IMR-90 (cell line): ENCODE measurements at regions not wholly inside any gene's neighbourhood (a gene's known extent, or its start where the extent isn't known, plus 50 kb on each side); places are given as distances from the start of the nearest gene placed in this dataset.
A peak's percentile ranks its signal among the peaks of the same experiment; 100 is the strongest.

Experiments used
- ATAC-seq: fragments of 200-7000 bp; cut with Tn5 transposase; 2 replicates; pipeline ENCODE4 v1.9.1; 2020; ENCODE audit warnings: low read depth, mild to moderate bottlenecking, moderate library complexity
- BruUV-seq: library from RNA; stranded (reverse); fragments of 400-500 nt; replicated peaks from 2 replicates; lab custom pipeline; 2021; lab: Mats Ljungman, UMichigan
- CTCF ChIA-PET: fragments of 300-600 bp; formaldehyde crosslinking; extraction: SDS; loops from one replicate; lab custom pipeline; 2021; ENCODE audit warnings: antibody characterized with exemption; lab: Yijun Ruan, JAX
- POLR2A ChIA-PET: fragments of 300-600 bp; sonication (Branson Sonifier 250); formaldehyde crosslinking; loops from one replicate; lab custom pipeline; 2022; ENCODE audit warnings: antibody characterized with exemption; ENCODE audit not compliant: unreplicated experiment; lab: Charles Lee
- DNase-seq: peaks from one replicate; pipeline ENCODE4 v3.0.0; 2013
- H2AFZ ChIP-seq: replicated peaks from 2 replicates; pipeline ENCODE3; 2013; ENCODE audit warnings: low read length, mild to moderate bottlenecking; ENCODE audit not compliant: poor library complexity
- H2AK5ac ChIP-seq: 2 replicates; pipeline ENCODE4 v1.6.1; 2013; ENCODE audit warnings: low read depth, low read length, inconsistent platforms
- H2AK9ac ChIP-seq: replicated peaks from 2 replicates; pipeline ENCODE3; 2013; ENCODE audit warnings: mild to moderate bottlenecking, low read depth, low read length, moderate library complexity; ENCODE audit not compliant: poor library complexity
- H2BK120ac ChIP-seq: 2 replicates; pipeline ENCODE4 v1.6.1; 2013; ENCODE audit warnings: low read depth, low read length, inconsistent platforms
- H2BK15ac ChIP-seq: 3 replicates; pipeline ENCODE4 v1.6.1; 2013; ENCODE audit warnings: low read depth, low read length, inconsistent platforms
- H2BK20ac ChIP-seq: 2 replicates; pipeline ENCODE4 v1.6.1; 2013; ENCODE audit warnings: low read depth, mild to moderate bottlenecking, inconsistent platforms, low read length, moderate library complexity
- H2BK5ac ChIP-seq: 2 replicates; pipeline ENCODE4 v1.6.1; 2013; ENCODE audit warnings: mild to moderate bottlenecking, low read depth, low read length, inconsistent platforms; ENCODE audit not compliant: poor library complexity, severe bottlenecking
- H3K14ac ChIP-seq: replicated peaks from 2 replicates; pipeline ENCODE4 v1.6.1; 2013; ENCODE audit warnings: low read depth, low read length, inconsistent platforms
- H3K18ac ChIP-seq: 2 replicates; pipeline ENCODE4 v1.6.1; 2013; ENCODE audit warnings: low read depth, low read length, control low read depth
- H3K23ac ChIP-seq: 2 replicates; pipeline ENCODE4 v1.6.1; 2013; ENCODE audit warnings: low read depth, low read length, inconsistent platforms
- H3K27ac ChIP-seq: 2 replicates; pipeline ENCODE4 v1.5.1; 2013; ENCODE audit warnings: mild to moderate bottlenecking, control low read depth, low read length; ENCODE audit not compliant: insufficient read depth
- H3K27me3 ChIP-seq: 2 replicates; pipeline ENCODE4 v1.6.1; 2013; ENCODE audit warnings: low read length; ENCODE audit not compliant: control insufficient read depth, insufficient read depth
- H3K36me3 ChIP-seq: 2 replicates; pipeline ENCODE4 v1.6.1; 2013; ENCODE audit warnings: low read length, mixed read lengths; ENCODE audit not compliant: control insufficient read depth, insufficient read depth
- H3K4ac ChIP-seq: 2 replicates; pipeline ENCODE4 v1.6.1; 2013; ENCODE audit warnings: low read depth, low read length, inconsistent platforms
- H3K4me1 ChIP-seq: 2 replicates; pipeline ENCODE4 v1.6.1; 2013; ENCODE audit warnings: low read length, mixed read lengths; ENCODE audit not compliant: control insufficient read depth, insufficient read depth
- H3K4me2 ChIP-seq: 2 replicates; pipeline ENCODE4 v1.6.1; 2013; ENCODE audit warnings: low read depth, mild to moderate bottlenecking, control low read depth, low read length, moderate library complexity
- H3K4me3 ChIP-seq: 2 replicates; pipeline ENCODE4 v1.5.1; 2013; ENCODE audit warnings: low read depth, mild to moderate bottlenecking, control low read depth, low read length, moderate library complexity; ENCODE audit not compliant: insufficient read depth
- H3K56ac ChIP-seq: 2 replicates; pipeline ENCODE4 v1.6.1; 2013; ENCODE audit warnings: low read length, inconsistent platforms; ENCODE audit not compliant: insufficient read depth; ENCODE audit errors: extremely low read depth
- H3K79me1 ChIP-seq, 2 experiments: 2 replicates each; pipeline ENCODE4 v1.6.1; 2013; ENCODE audit warnings: low read length in 2 of 2, inconsistent platforms in 1 of 2, low read depth in 1 of 2
- H3K9ac ChIP-seq: 2 replicates; pipeline ENCODE4 v1.6.1; 2013; ENCODE audit warnings: low read depth, low read length, control low read depth
- H3K9me1 ChIP-seq: 2 replicates; pipeline ENCODE4 v1.6.1; 2013; ENCODE audit warnings: low read length, inconsistent platforms; ENCODE audit not compliant: insufficient read depth
- H3K9me3 ChIP-seq: 2 replicates; pipeline ENCODE4 v1.6.1; 2013; ENCODE audit warnings: low read length; ENCODE audit not compliant: control insufficient read depth, insufficient read depth
- H4K20me1 ChIP-seq: 2 replicates; pipeline ENCODE4 v1.6.1; 2013; ENCODE audit warnings: low read length, inconsistent platforms; ENCODE audit not compliant: insufficient read depth
- H4K5ac ChIP-seq: 2 replicates; pipeline ENCODE4 v1.6.1; 2013; ENCODE audit warnings: mild to moderate bottlenecking, low read depth, low read length, control low read depth
- H4K8ac ChIP-seq, 2 experiments: 2 replicates each; pipeline ENCODE4 v1.6.1; 2013; ENCODE audit warnings: low read depth in 2 of 2, low read length in 2 of 2, control low read depth in 1 of 2, inconsistent platforms in 1 of 2
- H4K91ac ChIP-seq: 2 replicates; pipeline ENCODE4 v1.6.1; 2013; ENCODE audit warnings: low read depth, low read length, inconsistent platforms; ENCODE audit not compliant: insufficient read depth
- MXI1 ChIP-seq: IDR thresholded peaks from 2 replicates; pipeline ENCODE4 v1.6.1; 2012; ENCODE audit warnings: low read depth, mild to moderate bottlenecking, low read length, moderate library complexity, borderline replicate concordance
- RAD21 ChIP-seq: IDR thresholded peaks from 2 replicates; pipeline ENCODE4 v1.6.1; 2012; ENCODE audit warnings: low read length, improper control_type of control experiment
- WGBS, 2 experiments: methylation state at CpG; one replicate each; pipeline versions ENCODE4 v1.1.5 to v1.1.7; 2013; ENCODE audit warnings: missing lambda C conversion rate in 2 of 2; ENCODE audit not compliant: insufficient read length in 1 of 2; ENCODE audit errors: extremely low coverage in 2 of 2; 5-methylcytosine and 5-hydroxymethylcytosine counted together
- dilution Hi-C: fragments of 300-500 bp; cut with HindIII; formaldehyde crosslinking; loops from one replicate; pipeline ENCODE4 v1.14.3; 2018; ENCODE audit warnings: low sequenced_read_pairs; ENCODE audit not compliant: unreplicated experiment
- in situ Hi-C: fragments of 300-500 bp; cut with MboI; formaldehyde crosslinking; loops from 3 replicates; pipeline ENCODE4 v1.14.3; 2019; ENCODE audit warnings: low sequenced_read_pairs, inconsistent platforms, mixed read lengths
- intact Hi-C: fragments of 100-400 bp; cut with micrococcal nuclease; formaldehyde crosslinking; loops from 2 replicates; pipeline ENCODE4 v1.10.0; 2022
- TF ChIP-seq, protein P1 (sequence below): conservative IDR thresholded peaks from 2 replicates; pipeline ENCODE4 v1.5.1; 2012; ENCODE audit warnings: mild to moderate bottlenecking, low read depth, low read length, improper control_type of control experiment

DNA sequence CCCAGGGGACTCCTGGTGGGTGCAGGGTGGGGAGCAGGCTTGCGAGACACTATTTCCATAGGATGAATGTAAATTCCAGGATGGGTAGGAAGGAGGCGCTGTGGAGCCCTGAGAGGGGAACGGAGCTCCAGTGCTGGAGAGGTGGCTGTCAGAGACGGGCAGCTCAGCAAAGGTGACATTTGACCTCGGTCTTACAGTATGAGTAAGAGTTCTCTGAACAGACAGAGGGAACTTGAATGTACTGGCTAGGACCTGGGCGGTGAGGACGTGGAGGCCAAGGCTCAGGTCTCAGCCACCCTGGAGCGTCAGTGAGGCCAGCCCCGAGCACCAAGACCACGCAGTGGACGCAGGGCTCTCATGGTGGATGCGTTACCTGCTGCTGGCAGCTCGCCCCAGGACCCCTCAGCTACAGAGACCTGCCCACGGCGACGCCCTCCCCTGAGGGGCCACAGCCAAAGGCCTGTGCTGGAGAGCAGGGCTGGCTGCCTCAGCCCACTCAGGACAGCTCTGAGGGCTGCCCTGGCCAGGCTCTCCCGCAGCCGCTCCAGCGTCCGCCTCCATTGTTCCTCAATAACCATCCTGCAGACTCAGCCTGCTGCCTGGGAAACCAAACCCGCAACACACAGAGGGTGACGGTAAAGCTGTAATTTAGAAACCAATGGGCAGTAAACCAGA lies 65.9 kb upstream of the TNRC6C start:
- no TSS peak for BruUV-seq
- Histone ChIP-seq H3K4me1 (no peaks in the 10 kb centered on the region), H3K36me3 (no peaks in the 10 kb centered on the region), H3K27me3 (peaks cover 39% of the 10 kb centered on the region), H2BK120ac (no peak overlapping the region), H3K56ac (no peak overlapping the region), H3K27ac (no peak overlapping the region), H3K18ac (no peak overlapping the region), H3K14ac (no peak overlapping the region), H3K79me1 (no peaks in the 10 kb centered on the region), H3K4ac (no peak overlapping the region), H4K91ac (no peak overlapping the region), H2AK9ac (no peak overlapping the region), H4K8ac (no peak overlapping the region), H3K9ac (no peak overlapping the region), H3K9me3 (no peaks in the 10 kb centered on the region), H3K9me1 (no peaks in the 10 kb centered on the region), H2AFZ (peak overlapping the region; percentile 15), H4K20me1 (no peaks in the 10 kb centered on the region; the same call in 1 of the 2 replicates), H3K4me3 (no peak overlapping the region), H3K4me2 (no peak overlapping the region), H3K23ac (no peak overlapping the region), H2BK20ac (no peak overlapping the region), H2BK15ac (no peak overlapping the region), H2BK5ac (no peak overlapping the region), H4K5ac (no peak overlapping the region), H2AK5ac (no peak overlapping the region)
- in situ Hi-C loops: no loop called here
- ChIA-PET CTCF (interaction anchor here (0.5 kb wide), 1 partner anchor 1089 kb away, joined by 3 read pairs; no protein-coding TSS in a partner anchor), POLR2A (no interaction called here)
- intact Hi-C loops: no loop called here
- no peak for TF ChIP-seq MXI1
- 0 out of 2 replicates have a peak, but pooled peaks have one; percentile 5 for TF ChIP-seq RAD21
- TF ChIP-seq, protein P1, sequence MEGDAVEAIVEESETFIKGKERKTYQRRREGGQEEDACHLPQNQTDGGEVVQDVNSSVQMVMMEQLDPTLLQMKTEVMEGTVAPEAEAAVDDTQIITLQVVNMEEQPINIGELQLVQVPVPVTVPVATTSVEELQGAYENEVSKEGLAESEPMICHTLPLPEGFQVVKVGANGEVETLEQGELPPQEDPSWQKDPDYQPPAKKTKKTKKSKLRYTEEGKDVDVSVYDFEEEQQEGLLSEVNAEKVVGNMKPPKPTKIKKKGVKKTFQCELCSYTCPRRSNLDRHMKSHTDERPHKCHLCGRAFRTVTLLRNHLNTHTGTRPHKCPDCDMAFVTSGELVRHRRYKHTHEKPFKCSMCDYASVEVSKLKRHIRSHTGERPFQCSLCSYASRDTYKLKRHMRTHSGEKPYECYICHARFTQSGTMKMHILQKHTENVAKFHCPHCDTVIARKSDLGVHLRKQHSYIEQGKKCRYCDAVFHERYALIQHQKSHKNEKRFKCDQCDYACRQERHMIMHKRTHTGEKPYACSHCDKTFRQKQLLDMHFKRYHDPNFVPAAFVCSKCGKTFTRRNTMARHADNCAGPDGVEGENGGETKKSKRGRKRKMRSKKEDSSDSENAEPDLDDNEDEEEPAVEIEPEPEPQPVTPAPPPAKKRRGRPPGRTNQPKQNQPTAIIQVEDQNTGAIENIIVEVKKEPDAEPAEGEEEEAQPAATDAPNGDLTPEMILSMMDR: peak; percentile 19; the same call in 1 of the 2 replicates
- no peak for DNase-seq
- WGBS, 2 experiments: 79% methylated on average over 12 of the region's 22 CpGs; no CpG with 5 or more reads in 1 of the 2 experiments
- ATAC-seq: no peak
- dilution Hi-C loops: no loop called here
